ENCODE measurements at regions not wholly inside any gene's neighbourhood (a gene's known extent, or its start where the extent isn't known, plus 50 kb on each side); places are given as distances from the start of the nearest gene placed in this dataset.

GRCh38 chr10:111990734-111991133 is 192.8 kb downstream of the GPAM start:
- no peaks in the 10 kb centered on the region for H3K4me1 ChIP-seq (ENCODE audit: low read depth)
- no peak for DNase-seq (ENCODE audit: low read depth in 1 of 2, low spot score in 1 of 2)
- H3K27ac ChIP-seq, result no peak overlapping the region

GRCh38 chr10:111993321-111993720 is 190.2 kb downstream of the GPAM start:
- TF ChIP-seq CTCF (IDR thresholded peaks at IDR 0.05; ENCODE audit: low read depth, low read length), result no peak
- no peaks in the 10 kb centered on the region for H3K27me3 ChIP-seq

More at GRCh38 chr10:111990734-111991133, 192.8 kb downstream of the GPAM start:
- Histone ChIP-seq H3K27me3 (no peaks in the 10 kb centered on the region), H3K4me3 (no peak overlapping the region), H3K9me3 (ENCODE audit: low read depth) (no peaks in the 10 kb centered on the region), H3K36me3 (no peaks in the 10 kb centered on the region)
- no peak for TF ChIP-seq CTCF (IDR thresholded peaks at IDR 0.05; ENCODE audit: low read depth, low read length)

DNA sequence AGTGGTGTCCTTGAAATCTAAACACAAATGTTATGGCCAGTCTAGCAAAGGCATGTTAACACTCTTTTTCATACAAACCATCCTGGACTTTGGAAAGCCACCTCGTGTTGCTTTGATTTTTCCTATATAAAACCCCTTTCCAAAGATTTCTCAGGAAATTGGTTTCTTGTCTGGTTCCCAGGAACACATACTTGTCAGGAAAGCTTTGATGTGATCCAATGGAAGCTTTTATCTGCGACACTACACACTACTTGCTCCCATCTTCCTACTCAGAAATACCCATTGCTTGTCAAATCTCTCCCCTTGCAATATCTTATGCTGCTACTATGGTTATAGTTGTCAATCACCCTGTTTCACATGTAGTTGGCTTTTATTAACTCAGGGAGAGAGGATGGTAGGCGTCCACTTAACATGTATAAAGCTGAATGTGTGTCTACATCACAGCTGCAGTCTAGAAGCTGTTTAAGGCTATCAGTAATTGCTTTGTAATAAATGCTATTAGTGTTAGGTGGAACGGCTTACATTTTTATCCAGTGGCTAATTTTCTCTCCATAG is 189.6 kb downstream of the GPAM start:
- Histone ChIP-seq H3K4me1 (ENCODE audit: low read depth) (no peaks in the 10 kb centered on the region), H3K27me3 (no peaks in the 10 kb centered on the region), H3K4me3 (no peak overlapping the region), H3K36me3 (no peaks in the 10 kb centered on the region), H3K9me3 (ENCODE audit: low read depth) (no peaks in the 10 kb centered on the region), H3K27ac (no peak overlapping the region)
- no peak for DNase-seq (ENCODE audit: low read depth in 1 of 2, low spot score in 1 of 2)
- TF ChIP-seq CTCF (IDR thresholded peaks at IDR 0.05; ENCODE audit: low read depth, low read length), result no peak

More at GRCh38 chr10:111993321-111993720, 190.2 kb downstream of the GPAM start:
- DNase-seq (ENCODE audit: low read depth in 1 of 2, low spot score in 1 of 2), result no peak
- Histone ChIP-seq H3K27ac (no peak overlapping the region), H3K36me3 (no peaks in the 10 kb centered on the region), H3K4me3 (no peak overlapping the region), H3K9me3 (ENCODE audit: low read depth) (no peaks in the 10 kb centered on the region), H3K4me1 (ENCODE audit: low read depth) (no peaks in the 10 kb centered on the region)

DNA sequence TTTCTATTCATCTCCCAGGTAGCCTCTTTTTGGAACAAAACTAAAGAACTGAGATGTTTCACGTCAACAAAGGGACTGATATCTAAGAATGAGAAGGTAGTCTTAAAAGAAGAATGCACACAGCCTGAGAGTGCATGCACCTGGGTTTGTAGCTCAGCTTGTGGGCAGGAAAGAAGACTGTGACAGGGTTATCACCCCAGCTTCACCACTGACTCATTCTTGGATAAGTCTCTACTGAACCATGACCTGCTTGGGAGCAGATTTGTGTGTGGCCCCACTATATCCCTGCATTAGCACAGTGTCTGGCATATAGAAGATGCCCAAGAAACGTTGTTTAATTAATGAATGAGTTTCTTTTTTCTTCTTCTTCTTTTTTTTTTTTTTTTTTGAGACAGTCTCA is 187.5 kb downstream of the GPAM start:
- H3K4me3 ChIP-seq, result no peak overlapping the region
- no peak overlapping the region for H3K27ac ChIP-seq
- H3K27me3 ChIP-seq, result no peaks in the 10 kb centered on the region
- no peaks in the 10 kb centered on the region for H3K4me1 ChIP-seq (ENCODE audit: low read depth)
- no peaks in the 10 kb centered on the region for H3K36me3 ChIP-seq
- H3K9me3 ChIP-seq (ENCODE audit: low read depth), result no peaks in the 10 kb centered on the region
- TF ChIP-seq CTCF (IDR thresholded peaks at IDR 0.05; ENCODE audit: low read depth, low read length), result no peak
- no peak for DNase-seq (ENCODE audit: low read depth in 1 of 2, low spot score in 1 of 2)

DNA sequence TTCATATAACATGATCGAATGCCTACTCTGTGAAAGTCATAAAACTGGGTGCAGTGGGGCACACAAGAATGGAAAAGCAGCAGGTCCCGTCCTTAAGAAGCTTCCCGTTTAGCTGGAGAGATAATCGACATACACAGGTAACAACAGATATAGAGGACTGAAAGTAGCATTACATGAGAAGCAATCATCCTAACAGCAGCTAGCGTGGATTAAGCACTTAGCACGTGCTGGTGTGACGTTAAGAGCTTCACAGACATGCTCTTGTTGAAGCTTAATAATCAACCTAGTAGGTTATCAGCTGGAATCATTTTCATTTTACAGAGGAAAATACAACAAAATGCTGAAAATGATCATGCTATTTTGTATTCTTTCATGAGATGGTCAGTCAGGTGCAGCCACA is 184.8 kb downstream of the GPAM start:
- no peaks in the 10 kb centered on the region for H3K36me3 ChIP-seq
- H3K27ac ChIP-seq, result no peak overlapping the region
- TF ChIP-seq CTCF (IDR thresholded peaks at IDR 0.05; ENCODE audit: low read depth, low read length), result no peak
- no peaks in the 10 kb centered on the region for H3K27me3 ChIP-seq
- H3K9me3 ChIP-seq (ENCODE audit: low read depth), result no peaks in the 10 kb centered on the region
- no peak for DNase-seq (ENCODE audit: low read depth in 1 of 2, low spot score in 1 of 2)
- H3K4me1 ChIP-seq (ENCODE audit: low read depth), result no peaks in the 10 kb centered on the region
- H3K4me3 ChIP-seq, result no peak overlapping the region

Measured in cardiac muscle cell (in vitro differentiated cells and primary cell).